ENCODE measurements at regions not wholly inside any gene's neighbourhood (a gene's known extent, or its start where the extent isn't known, plus 50 kb on each side); places are given as distances from the start of the nearest gene placed in this dataset.

- no peak for TF ChIP-seq ZNF317 (CRISPR knock-in tag; IDR thresholded peaks at IDR 0.05; ENCODE audit: borderline replicate concordance, low read depth)
- TF ChIP-seq AFF4 (CRISPR knock-in tag; IDR thresholded peaks at IDR 0.05; ENCODE audit: borderline replicate concordance), result no peak
- no peak for TF ChIP-seq GABPB1 (CRISPR knock-in tag; IDR thresholded peaks at IDR 0.05)
- no peak for TF ChIP-seq PRRX2 (CRISPR knock-in tag; IDR thresholded peaks at IDR 0.05)
- no peak for TF ChIP-seq NFYB (CRISPR knock-in tag; conservative IDR thresholded peaks at IDR 0.05; ENCODE audit: low read depth)
- TF ChIP-seq SMAD3 (CRISPR knock-in tag; IDR thresholded peaks at IDR 0.05; ENCODE audit: borderline replicate concordance), result no peak
- no peak for TF ChIP-seq NR3C1 (CRISPR knock-in tag; conservative IDR thresholded peaks at IDR 0.05; ENCODE audit: low read depth)
Measured at GRCh38 chr7:45514944-45515343, 59.2 kb upstream of the ADCY1 start (continued).

GRCh38 chr7:45515346-45515745 lies 58.8 kb upstream of the ADCY1 start:
- H3K4me1 Mint-ChIP-seq, result peaks cover 19% of the 10 kb centered on the region
- CTCF ChIA-PET, result no interaction called here
- ATAC-seq (no peak), DNase-seq (ENCODE audit: low spot score) (no peak)
- H3K36me3 Mint-ChIP-seq, result peaks cover 26% of the 10 kb centered on the region
- peaks cover 37% of the 10 kb centered on the region for H3K9me3 Mint-ChIP-seq
- H3K27ac Mint-ChIP-seq, result no peak overlapping the region
- TF ChIP-seq IRF1 (CRISPR knock-in tag; IDR thresholded peaks at IDR 0.05) (no peak), ZSCAN18 (CRISPR knock-in tag; IDR thresholded peaks at IDR 0.05) (no peak), ZNF512 (CRISPR knock-in tag; IDR thresholded peaks at IDR 0.05; ENCODE audit: borderline replicate concordance) (no peak), CDX4 (CRISPR knock-in tag; IDR thresholded peaks at IDR 0.05; ENCODE audit: borderline replicate concordance) (no peak), ZNF671 (CRISPR knock-in tag; IDR thresholded peaks at IDR 0.05) (no peak), ELF4 (CRISPR knock-in tag; IDR thresholded peaks at IDR 0.05; ENCODE audit: low read depth) (no peak), ZNF423 (CRISPR knock-in tag; IDR thresholded peaks at IDR 0.05) (no peak), RELA (CRISPR knock-in tag; IDR thresholded peaks at IDR 0.05; ENCODE audit: borderline replicate concordance) (no peak), E2F5 (CRISPR knock-in tag; IDR thresholded peaks at IDR 0.05) (no peak), NR2C2 (CRISPR knock-in tag; IDR thresholded peaks at IDR 0.05) (no peak), CTCF (IDR thresholded peaks at IDR 0.05) (no peak)
- H3K4me3 Mint-ChIP-seq, result no peak overlapping the region
- H3K27me3 Mint-ChIP-seq (ENCODE audit: low read depth), result no peaks in the 10 kb centered on the region; the same call in 1 of the 2 replicates
- POLR2A ChIA-PET, result no interaction called here

Measured in WTC11 (cell line).